ENCODE measurements at regions not wholly inside any gene's neighbourhood (a gene's known extent, or its start where the extent isn't known, plus 50 kb on each side); places are given as distances from the start of the nearest gene placed in this dataset.
"Not testable (repeated sequence)": the region's sequence is repeated elsewhere in the genome, so short reads cannot be mapped to it uniquely, and the experiment has no call there.

GRCh38 chr5:179459771-179460170, 90.6 kb upstream of the RUFY1 start:
- peaks cover 26% of the 10 kb centered on the region for H3K9me3 Mint-ChIP-seq (ENCODE audit: unreplicated experiment)
- no peaks in the 10 kb centered on the region for H3K4me1 Mint-ChIP-seq (ENCODE audit: unreplicated experiment)
- DNase-seq (ENCODE audit: extremely low spot score, unreplicated experiment), result no peak
- H3K36me3 Mint-ChIP-seq (ENCODE audit: unreplicated experiment), result no peaks in the 10 kb centered on the region
- no peak for TF ChIP-seq CTCF (IDR thresholded peaks at IDR 0.05)
- H3K27ac Mint-ChIP-seq (ENCODE audit: unreplicated experiment), result no peak overlapping the region
- no peaks in the 10 kb centered on the region for H3K27me3 Mint-ChIP-seq (ENCODE audit: unreplicated experiment)
- no peak overlapping the region for H3K4me3 Mint-ChIP-seq (ENCODE audit: unreplicated experiment)

- H3K27ac Mint-ChIP-seq (ENCODE audit: unreplicated experiment), result no peak overlapping the region
- no peak for TF ChIP-seq CTCF (IDR thresholded peaks at IDR 0.05)
- H3K4me1 Mint-ChIP-seq (ENCODE audit: unreplicated experiment), result no peaks in the 10 kb centered on the region
- H3K36me3 Mint-ChIP-seq (ENCODE audit: unreplicated experiment), result no peaks in the 10 kb centered on the region
- H3K4me3 Mint-ChIP-seq (ENCODE audit: unreplicated experiment), result no peak overlapping the region
- peaks cover 38% of the 10 kb centered on the region for H3K9me3 Mint-ChIP-seq (ENCODE audit: unreplicated experiment)
- no peak for DNase-seq (ENCODE audit: extremely low spot score, unreplicated experiment)
- no peaks in the 10 kb centered on the region for H3K27me3 Mint-ChIP-seq (ENCODE audit: unreplicated experiment)
Observed at GRCh38 chr5:179457612-179458011, 92.7 kb upstream of the RUFY1 start.

- not testable (repeated sequence) for H3K27me3 Mint-ChIP-seq (ENCODE audit: unreplicated experiment); H3K27ac Mint-ChIP-seq (ENCODE audit: unreplicated experiment); DNase-seq (ENCODE audit: extremely low spot score, unreplicated experiment); H3K4me3 Mint-ChIP-seq (ENCODE audit: unreplicated experiment); H3K36me3 Mint-ChIP-seq (ENCODE audit: unreplicated experiment); H3K4me1 Mint-ChIP-seq (ENCODE audit: unreplicated experiment)
- peaks cover 41% of the 10 kb centered on the region for H3K9me3 Mint-ChIP-seq (ENCODE audit: unreplicated experiment)
Observed at GRCh38 chr5:179456075-179456474, 94.3 kb upstream of the RUFY1 start.

GRCh38 chr5:179455320-179455719, 95.0 kb upstream of the RUFY1 start:
- H3K4me1 Mint-ChIP-seq (ENCODE audit: unreplicated experiment), result no peaks in the 10 kb centered on the region
- H3K36me3 Mint-ChIP-seq (ENCODE audit: unreplicated experiment), result no peaks in the 10 kb centered on the region
- no peak for TF ChIP-seq CTCF (IDR thresholded peaks at IDR 0.05)
- no peak overlapping the region for H3K27ac Mint-ChIP-seq (ENCODE audit: unreplicated experiment)
- no peak for DNase-seq (ENCODE audit: extremely low spot score, unreplicated experiment)
- peaks cover 42% of the 10 kb centered on the region for H3K9me3 Mint-ChIP-seq (ENCODE audit: unreplicated experiment)
- no peak overlapping the region for H3K4me3 Mint-ChIP-seq (ENCODE audit: unreplicated experiment)
- no peaks in the 10 kb centered on the region for H3K27me3 Mint-ChIP-seq (ENCODE audit: unreplicated experiment)

- Mint-ChIP-seq H3K4me3 (ENCODE audit: unreplicated experiment) (no peak overlapping the region), H3K27me3 (ENCODE audit: unreplicated experiment) (no peaks in the 10 kb centered on the region), H3K27ac (ENCODE audit: unreplicated experiment) (no peak overlapping the region), H3K36me3 (ENCODE audit: unreplicated experiment) (no peaks in the 10 kb centered on the region), H3K4me1 (ENCODE audit: unreplicated experiment) (no peaks in the 10 kb centered on the region), H3K9me3 (ENCODE audit: unreplicated experiment) (peaks cover 34% of the 10 kb centered on the region)
- no peak for TF ChIP-seq CTCF (IDR thresholded peaks at IDR 0.05)
- DNase-seq (ENCODE audit: extremely low spot score, unreplicated experiment), result no peak
Observed at GRCh38 chr5:179454356-179454755, 96.0 kb upstream of the RUFY1 start.

- Mint-ChIP-seq H3K4me3 (ENCODE audit: unreplicated experiment) (no peak overlapping the region), H3K9me3 (ENCODE audit: unreplicated experiment) (peaks cover 34% of the 10 kb centered on the region), H3K36me3 (ENCODE audit: unreplicated experiment) (no peaks in the 10 kb centered on the region), H3K27ac (ENCODE audit: unreplicated experiment) (no peak overlapping the region), H3K27me3 (ENCODE audit: unreplicated experiment) (no peaks in the 10 kb centered on the region), H3K4me1 (ENCODE audit: unreplicated experiment) (no peaks in the 10 kb centered on the region)
- no peak for TF ChIP-seq CTCF (IDR thresholded peaks at IDR 0.05)
- DNase-seq (ENCODE audit: extremely low spot score, unreplicated experiment), result no peak
Observed at GRCh38 chr5:179453616-179454015, 96.7 kb upstream of the RUFY1 start.

Measured in osteocyte (in vitro differentiated cells).